Epithelial cell of esophagus (primary cell): ENCODE measurements at regions not wholly inside any gene's neighbourhood (a gene's known extent, or its start where the extent isn't known, plus 50 kb on each side); places are given as distances from the start of the nearest gene placed in this dataset.
"Not testable (repeated sequence)": the region's sequence is repeated elsewhere in the genome, so short reads cannot be mapped to it uniquely, and the experiment has no call there.

Source experiments
- DNase-seq: peaks from one replicate; pipeline ENCODE4 v3.0.0; 2010; ENCODE audit warnings: low read depth
- H3K4me3 ChIP-seq: 2 replicates; pipeline ENCODE4 v1.5.1; 2011; ENCODE audit warnings: mild to moderate bottlenecking, low read length, control low read depth
- TF ChIP-seq, protein P1 (sequence below): IDR thresholded peaks from 2 replicates; pipeline ENCODE4 v1.5.1; 2011; ENCODE audit warnings: low read depth, mild to moderate bottlenecking, low read length, control low read depth, inconsistent platforms; ENCODE audit not compliant: insufficient read depth; ENCODE audit errors: missing control alignments

DNA sequence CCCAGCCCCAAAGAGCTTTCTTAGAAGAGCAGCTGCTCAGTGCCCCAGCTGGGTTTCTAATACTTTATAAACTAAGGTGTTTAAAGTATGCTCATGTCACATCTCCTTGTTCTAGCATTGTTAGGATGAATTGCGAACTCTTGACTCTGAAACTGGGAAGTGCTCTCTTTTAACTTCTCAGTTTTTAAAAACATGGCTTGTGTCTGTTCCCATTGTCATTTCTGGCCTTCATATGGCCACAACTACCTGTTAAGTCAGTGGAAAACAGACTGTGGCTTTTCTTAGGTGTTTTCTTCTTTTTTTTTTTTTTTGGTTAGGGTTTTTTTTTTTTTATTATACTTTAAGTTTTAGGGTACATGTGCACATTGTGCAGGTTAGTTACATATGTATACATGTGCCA is 164.7 kb downstream of the KCNRG start:
- TF ChIP-seq, protein P1, sequence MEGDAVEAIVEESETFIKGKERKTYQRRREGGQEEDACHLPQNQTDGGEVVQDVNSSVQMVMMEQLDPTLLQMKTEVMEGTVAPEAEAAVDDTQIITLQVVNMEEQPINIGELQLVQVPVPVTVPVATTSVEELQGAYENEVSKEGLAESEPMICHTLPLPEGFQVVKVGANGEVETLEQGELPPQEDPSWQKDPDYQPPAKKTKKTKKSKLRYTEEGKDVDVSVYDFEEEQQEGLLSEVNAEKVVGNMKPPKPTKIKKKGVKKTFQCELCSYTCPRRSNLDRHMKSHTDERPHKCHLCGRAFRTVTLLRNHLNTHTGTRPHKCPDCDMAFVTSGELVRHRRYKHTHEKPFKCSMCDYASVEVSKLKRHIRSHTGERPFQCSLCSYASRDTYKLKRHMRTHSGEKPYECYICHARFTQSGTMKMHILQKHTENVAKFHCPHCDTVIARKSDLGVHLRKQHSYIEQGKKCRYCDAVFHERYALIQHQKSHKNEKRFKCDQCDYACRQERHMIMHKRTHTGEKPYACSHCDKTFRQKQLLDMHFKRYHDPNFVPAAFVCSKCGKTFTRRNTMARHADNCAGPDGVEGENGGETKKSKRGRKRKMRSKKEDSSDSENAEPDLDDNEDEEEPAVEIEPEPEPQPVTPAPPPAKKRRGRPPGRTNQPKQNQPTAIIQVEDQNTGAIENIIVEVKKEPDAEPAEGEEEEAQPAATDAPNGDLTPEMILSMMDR: no peak
- DNase-seq: no peak
- no peak overlapping the region for H3K4me3 ChIP-seq

DNA sequence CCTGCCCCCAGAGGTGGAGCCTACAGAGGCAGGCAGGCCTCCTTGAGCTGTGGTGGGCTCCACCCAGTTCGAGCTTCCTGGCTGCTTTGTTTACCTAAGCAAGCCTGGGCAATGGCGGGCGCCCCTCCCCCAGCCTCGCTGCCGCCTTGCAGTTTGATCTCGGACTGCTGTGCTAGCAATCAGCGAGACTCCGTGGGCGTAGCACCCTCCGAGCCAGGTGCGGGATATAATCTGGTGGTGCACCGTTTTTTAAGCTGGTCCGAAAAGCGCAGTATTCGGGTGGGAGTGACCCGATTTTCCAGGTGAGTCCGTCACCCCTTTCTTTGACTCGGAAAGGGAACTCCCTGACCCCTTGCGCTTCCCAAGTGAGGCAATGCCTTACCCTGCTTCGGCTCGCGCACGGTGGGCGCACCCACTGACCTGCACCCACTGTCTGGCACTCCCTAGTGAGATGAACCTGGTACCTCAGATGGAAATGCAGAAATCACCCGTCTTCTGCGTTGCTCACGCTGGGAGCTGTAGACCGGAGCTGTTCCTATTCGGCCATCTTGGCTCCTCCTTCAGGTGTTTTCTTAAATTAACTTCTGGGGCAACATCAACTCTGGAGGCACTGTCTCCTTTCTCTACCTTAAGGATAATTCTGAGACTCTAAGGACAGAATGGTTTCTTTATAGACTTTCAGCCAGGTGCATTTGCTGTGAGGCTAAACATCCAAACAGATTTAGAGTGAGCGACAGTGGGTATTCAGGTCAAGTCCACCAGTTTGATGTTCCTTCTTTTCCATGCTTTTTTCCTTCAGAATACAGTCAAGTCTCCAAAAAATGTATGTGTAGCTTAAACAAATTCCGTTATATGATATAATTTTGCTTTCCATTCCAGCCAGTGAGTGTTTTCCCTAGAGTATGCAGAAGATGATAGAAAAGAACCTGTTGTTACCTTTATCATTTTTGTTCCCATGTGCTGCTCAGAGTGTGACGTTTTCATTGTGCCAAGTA is 170.8 kb downstream of the KCNRG start:
- H3K4me3 ChIP-seq, DNase-seq: not testable (repeated sequence)

DNA sequence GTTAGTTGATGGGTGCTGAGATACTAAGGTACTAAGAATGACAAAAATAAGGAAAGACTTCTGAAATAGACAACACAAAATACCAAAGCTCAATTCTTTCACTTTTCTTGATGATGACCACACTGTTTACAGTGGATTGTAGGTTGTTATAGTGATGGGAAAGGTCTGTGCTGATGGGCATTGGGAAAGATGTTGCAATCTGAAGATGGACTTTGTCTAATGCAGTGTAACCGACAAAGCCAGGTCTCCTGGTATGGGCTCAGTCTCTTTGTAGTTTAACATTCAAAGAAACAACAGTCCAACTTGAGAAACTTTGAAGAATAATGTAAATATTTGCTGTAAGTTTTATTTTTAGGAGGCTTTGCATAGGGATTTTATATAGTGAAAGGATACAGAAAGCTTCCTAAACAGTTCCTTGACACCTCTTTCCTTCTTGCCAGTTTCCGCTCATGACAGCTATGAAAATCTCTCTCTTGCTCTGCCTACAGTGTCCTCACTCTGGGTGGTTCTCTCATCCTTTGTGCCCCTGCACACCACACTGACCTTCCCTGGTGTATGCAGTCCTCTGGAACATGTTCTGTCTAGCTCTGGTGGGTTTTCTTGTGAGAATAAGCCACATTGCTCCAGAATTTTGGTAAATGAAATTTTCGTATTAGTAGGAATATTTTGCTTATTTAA is 172.2 kb downstream of the KCNRG start:
- no peak for DNase-seq
- H3K4me3 ChIP-seq: no peak overlapping the region
- TF ChIP-seq, protein P1: no peak

DNA sequence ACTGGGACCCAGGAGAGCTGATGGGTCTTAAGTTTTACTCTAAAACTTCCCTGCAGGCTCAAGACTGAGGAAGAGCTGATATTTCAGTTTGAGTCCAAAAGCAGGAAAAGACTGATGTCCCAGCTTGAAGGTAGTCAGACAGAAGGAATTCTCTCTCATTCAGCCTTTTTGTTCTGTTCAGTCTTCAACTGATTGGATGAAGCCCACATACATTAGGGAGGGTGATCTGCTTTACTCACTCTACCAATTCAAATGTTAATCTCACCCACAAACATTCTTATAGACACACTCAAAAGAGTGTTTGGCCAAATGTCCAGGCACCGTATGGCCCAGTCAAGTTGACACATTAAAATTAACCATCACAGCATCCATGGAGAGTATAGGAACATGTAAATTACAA is 173.5 kb downstream of the KCNRG start:
- DNase-seq: peak; percentile 56
- no peak overlapping the region for H3K4me3 ChIP-seq
- TF ChIP-seq, protein P1: no peak

DNA sequence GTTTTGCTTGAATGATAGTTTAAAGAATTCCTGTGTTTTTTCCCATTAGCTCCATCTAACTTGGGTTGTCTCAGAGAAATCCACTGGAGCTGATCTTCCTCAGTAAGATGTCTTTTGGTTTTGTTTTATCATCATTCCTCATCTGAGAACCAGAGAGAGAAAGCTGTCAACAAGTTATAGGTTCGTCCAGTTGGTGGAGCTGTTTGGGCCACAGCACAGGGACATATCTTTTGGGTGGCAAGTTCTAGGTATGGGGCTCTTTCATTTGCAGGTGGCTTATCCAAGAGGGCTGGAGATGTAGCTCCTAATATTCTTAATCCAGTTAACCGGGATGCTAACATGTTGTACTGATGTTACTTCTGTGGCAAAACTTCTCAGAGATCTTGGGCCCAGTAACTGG is 174.2 kb downstream of the KCNRG start:
- H3K4me3 ChIP-seq: no peak overlapping the region
- TF ChIP-seq, protein P1: no peak
- no peak for DNase-seq

DNA sequence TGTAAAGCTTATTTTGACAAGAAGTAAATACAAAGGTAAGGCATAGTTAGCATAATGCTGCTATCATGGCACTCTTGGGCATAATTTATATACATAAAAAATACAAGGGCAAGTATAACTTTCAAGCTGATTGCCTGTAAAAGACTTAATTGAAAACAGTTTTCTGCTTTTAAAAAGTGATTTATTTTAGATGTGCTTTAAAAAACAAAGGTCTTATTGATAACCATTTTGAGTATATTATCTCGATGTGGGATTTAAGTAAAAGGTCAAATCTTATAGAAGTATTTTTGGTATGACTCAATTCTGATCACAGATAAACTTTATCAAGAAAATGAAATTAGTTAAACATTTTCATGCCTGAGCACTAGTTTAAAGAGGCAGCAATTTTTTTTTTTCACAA is 175.8 kb downstream of the KCNRG start:
- TF ChIP-seq, protein P1: no peak
- H3K4me3 ChIP-seq: no peak overlapping the region
- DNase-seq: no peak

DNA sequence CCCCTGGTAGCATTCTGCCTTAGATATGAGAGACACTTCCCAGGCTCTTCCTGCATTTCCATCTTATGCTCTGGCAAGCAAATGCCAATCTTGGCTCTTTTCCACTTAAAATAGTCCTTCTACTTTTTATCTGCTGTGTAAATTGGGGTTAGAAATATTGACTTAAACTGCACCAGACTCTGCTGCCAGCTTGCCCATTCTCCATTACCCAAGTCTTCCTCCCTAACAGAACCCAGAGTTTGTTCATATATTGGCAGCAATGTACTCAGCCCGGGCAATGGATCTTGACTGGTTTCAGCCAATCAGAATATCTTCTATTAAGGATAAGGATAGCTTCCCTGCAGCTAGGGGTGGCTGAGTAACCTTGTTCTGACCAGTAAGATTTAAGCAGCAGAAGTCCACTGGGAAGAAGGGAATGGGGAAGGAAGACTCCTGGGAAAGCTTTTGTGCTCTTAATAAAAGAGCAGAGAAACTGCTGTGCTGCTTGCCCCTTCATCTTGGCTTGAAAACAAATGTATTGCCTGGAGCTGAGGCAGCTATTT is 177.1 kb downstream of the KCNRG start:
- no peak overlapping the region for H3K4me3 ChIP-seq
- DNase-seq: no peak
- TF ChIP-seq, protein P1: no peak
